COLO668 (cell line): ENCODE measurements at regions not wholly inside any gene's neighbourhood (a gene's known extent, or its start where the extent isn't known, plus 50 kb on each side); places are given as distances from the start of the nearest gene placed in this dataset.
"Not testable (repeated sequence)": the region's sequence is repeated elsewhere in the genome, so short reads cannot be mapped to it uniquely, and the experiment has no call there.

Experiments
- DNase-seq: peaks from one replicate; lab custom pipeline; 2025; ENCODE audit not compliant: unreplicated experiment; lab: John Stamatoyannopoulos, UW

- DNase-seq: no peak
Measured at GRCh38 chr7:112540839-112541577, 60.2 kb downstream of the LSMEM1 start.

DNA sequence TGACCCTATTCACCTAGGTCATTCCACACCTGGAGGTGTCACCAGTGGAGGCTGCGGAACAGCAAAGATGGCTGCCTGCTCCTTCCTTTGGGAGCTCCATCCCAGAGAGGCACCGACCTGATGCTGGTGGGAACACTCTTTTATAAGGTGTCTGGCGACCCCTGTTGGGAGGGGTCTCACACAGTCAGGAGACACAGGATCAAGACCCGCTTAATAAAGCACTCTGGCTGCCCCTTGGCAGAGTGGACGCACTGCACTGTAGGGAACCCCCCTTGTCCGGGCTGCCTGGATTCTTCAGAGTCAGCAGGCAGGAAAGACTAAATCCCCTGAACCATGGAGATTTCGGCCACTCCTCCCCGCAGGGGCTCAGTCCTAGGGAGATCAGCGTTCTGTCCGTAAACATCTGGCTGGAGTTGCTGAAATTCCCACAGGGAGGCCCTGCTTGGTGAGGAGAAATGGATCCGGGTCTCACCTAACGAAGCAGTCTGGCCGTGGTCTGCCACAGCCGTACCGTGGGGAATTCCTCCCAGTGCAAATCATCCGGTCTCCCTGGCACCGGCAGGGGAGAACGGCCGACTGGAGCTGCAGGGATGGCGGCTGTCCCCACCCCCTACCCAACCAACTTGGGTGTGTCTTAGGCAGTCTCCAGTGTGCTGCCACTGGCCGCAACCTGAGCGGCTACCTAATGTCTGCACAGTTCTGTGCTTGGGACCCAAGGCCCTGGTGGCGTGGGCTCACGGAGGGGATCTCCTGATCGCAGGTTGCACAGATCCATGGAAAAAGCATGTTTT lies 66.1 kb downstream of the LSMEM1 start:
- DNase-seq: peak; percentile 3

GRCh38 chr7:112547916-112548315 lies 67.1 kb downstream of the LSMEM1 start:
- no peak for DNase-seq

DNA sequence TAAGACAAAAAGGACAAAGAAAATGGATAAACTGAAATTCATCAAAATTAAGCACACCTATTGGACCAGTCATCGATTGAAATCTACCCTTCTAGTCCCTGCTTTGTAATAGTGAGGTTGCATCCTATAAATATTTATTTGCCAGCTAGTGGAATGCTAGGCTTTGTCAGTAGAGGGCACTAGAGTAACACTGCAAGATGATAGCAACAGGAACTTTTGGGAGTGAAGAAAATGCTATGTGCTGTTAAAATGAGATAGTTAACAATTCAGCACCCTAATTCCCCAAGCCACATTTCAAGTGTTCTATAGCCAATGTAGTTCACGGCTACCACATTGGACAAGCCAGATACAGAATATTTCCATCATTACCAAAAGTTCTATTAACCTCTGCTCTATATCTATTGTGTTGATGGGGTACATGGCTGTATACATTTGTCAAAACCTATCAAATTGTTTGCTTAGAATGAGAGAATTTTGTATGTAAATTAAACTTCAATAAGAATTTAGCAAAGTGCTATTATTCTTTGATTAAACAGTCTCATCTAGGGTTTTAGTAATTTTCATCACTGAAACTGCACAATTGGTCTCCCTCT lies 69.8 kb downstream of the LSMEM1 start:
- peak; percentile 27 for DNase-seq

DNA sequence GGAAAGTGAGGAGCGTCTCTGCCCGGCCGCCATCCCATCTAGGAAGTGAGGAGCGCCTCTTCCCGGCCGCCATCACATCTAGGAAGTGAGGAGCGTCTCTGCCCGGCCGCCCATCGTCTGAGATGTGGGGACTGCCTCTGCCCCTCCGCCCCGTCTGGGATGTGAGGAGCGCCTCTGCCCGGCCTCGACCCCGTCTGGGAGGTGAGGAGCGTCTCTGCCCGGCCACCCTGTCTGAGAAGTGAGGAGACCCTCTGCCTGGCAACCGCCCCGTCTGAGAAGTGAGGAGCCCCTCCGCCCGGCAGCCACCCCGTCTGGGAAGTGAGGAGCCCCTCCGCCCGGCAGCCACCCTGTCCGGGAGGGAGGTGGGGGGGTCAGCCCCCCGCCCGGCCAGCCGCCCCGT lies 70.7 kb downstream of the LSMEM1 start:
- DNase-seq: not testable (repeated sequence)

DNA sequence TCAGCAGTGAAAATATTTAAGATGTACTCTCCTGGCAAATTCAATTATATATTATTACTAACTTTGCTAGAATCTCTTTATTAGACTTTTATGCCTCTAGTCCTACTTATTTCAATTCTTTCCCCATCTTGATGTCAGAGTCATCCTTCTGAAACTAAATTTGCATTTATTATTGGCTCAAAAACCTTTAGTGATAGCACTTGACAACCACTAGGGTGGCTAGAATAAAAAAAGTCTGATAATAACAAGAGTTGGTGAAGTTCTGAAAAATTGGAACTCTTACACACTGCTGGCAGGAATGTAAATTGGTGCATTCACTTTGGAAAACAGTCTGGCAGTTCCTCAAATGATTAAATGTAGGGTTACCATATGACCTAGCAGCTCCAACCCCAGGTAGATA lies 73.8 kb downstream of the LSMEM1 start:
- no peak for DNase-seq

GRCh38 chr7:112556633-112557032 lies 75.8 kb downstream of the LSMEM1 start:
- no peak for DNase-seq

DNA sequence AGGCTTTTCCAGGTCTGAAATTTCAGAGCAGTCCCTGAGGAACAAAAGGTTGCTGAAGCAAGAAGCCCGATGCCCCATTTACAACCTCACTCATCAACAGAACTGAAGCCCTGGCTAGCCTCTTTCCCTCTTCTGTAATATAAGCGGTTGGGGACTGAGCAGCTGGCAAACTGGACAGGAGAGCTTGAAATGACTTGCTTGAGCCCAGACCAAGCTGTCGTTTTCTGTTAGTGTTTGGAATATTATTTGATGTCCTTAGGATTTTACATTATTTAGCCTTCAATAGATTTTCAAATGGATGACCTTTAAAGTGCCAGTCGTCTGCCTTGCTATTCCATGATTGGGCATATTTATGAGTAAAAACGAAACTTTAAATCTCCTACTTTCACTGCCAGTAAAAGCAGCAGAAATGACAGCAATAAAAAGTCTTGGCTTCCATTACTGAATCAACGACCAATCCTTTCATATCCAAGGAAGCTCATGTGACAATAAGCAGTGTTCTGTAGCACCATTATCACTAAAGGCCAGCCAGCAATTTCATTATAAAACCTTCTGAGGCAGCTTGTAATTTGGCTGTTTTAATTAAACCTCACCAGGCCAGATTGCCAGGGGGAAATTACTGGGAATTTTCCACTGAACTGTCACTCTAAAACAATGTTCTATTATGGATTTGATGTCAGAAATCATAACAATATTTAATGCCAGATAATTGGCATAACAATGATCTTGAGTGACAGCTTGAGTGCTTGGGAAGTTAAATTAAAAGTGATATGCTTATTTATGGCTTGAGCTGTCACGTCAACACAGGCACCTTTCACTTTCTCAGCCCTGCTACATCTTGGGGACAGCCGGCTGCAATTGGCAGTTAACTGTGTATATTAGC lies 85.9 kb downstream of the LSMEM1 start:
- no peak for DNase-seq

- no peak for DNase-seq
Measured at GRCh38 chr7:112567388-112567787, 86.6 kb downstream of the LSMEM1 start.

- DNase-seq: peak; percentile 50
Measured at GRCh38 chr7:112571852-112572607, 91.2 kb downstream of the LSMEM1 start.

GRCh38 chr7:112572669-112573301 lies 92.0 kb downstream of the LSMEM1 start:
- peak; percentile 45 for DNase-seq

DNA sequence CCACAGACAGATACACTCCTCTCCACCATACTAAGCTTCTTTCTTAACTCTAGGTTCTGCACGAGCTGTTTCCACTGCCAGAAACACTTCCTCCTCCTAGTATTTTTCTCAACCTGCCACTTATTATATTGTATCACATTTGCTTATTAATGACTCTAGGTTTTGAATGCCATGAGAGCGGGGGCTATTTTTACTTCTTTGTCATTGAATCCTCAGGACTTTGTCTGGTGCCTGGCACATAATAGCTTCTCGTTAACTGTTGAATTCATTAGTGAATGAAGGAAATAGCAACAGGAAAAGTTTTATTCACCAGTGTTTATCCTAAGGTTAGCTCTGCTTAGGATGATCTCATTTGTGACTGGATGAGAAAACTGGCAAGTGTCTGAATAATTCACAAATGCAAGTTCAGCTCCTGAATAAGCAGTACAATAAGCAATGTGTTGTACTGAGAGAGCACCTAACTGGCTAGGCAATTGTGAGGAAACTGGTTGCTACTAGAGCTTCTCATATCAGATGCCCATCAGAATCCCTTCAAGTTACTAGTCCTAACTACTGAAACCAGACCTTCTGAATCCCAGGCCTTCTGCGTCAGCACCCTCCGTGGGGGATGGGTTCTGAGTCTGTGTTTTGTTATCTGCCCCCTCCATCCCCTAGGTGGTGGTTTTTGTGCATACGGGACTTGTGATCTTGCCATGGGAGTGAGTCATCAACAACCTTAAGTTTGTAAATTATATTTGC lies 92.7 kb downstream of the LSMEM1 start:
- peak; percentile 24 for DNase-seq

DNA sequence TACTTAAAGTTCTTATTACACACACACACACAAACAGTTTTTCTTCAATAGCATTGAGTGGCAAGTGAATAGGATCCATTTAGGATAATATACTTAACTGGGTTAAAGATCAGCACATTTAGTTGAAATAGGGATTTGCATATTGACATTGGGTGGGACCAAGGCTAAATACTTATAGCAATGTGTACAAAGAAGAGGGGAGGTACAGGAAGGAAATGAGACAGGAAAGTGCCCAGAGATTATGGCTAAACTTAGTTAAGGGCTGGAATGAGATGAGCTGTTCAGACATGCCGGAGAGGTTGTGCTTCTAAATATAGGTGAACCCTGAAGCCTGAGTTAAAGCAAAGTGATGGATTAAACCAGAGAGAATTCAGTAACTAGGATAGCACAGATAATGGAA lies 95.1 kb downstream of the LSMEM1 start:
- no peak for DNase-seq

DNA sequence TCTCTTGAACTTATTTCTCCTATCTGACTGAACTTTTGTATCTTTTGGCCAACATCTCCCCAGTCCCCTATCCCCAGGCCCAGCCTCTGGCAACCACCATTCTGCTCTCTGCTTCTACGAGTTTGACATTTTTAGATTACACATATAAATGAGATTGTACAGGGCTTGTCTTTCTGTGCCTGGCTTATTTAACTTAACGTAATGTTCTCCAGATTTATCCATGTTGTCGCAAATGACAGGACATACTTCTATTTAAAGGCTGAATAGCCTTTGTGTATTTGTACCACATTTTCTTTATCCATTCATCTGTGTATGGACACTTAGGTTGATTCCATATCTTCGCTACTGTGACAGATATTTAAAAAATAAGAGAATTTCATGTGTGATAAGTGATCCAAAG lies 98.6 kb downstream of the LSMEM1 start:
- no peak for DNase-seq

GRCh38 chr7:112580717-112581435 lies 100.1 kb downstream of the LSMEM1 start:
- DNase-seq: no peak

- DNase-seq: no peak
Measured at GRCh38 chr7:112581529-112581928, 100.7 kb downstream of the LSMEM1 start.

DNA sequence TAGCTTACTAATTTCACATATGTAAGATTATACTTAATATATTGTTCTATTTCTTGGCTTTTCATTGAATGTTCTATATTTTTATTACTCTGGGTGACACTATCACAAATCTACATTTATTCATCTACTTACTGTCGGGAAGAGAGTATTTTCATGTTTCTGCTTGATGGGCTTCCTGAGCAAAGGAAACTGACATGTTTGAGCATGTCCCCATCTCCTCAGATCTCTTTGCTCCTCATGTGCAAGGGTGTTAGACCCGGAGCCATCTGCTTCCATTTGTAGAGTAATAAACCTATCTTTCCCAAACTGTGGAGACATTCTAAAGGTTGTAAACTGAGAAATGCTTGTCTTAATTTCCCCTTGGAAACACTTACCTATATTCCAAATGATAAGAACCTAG lies 103.5 kb downstream of the LSMEM1 start:
- DNase-seq: no peak

DNA sequence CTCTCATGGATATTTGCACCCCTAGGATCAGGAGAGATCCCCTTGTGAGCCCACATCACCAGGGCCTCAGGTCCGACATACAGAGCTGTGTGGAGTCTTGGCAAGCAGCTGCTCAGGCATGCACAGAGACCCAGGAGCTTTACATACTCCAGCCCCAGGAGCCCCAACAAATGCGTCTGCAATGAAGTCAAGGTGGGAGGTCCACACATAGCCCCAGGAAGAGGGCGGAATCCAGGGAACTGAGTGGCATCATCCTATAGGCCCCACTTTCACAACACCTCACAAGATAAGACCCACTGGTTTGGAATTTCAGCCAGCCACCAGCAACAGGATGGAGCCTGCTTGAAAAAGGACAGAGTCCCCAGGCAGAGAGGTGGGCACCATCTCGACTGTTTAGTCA lies 106.7 kb downstream of the LSMEM1 start:
- DNase-seq: no peak
